ENCODE measurements at regions not wholly inside any gene's neighbourhood (a gene's known extent, or its start where the extent isn't known, plus 50 kb on each side); places are given as distances from the start of the nearest gene placed in this dataset.

DNA sequence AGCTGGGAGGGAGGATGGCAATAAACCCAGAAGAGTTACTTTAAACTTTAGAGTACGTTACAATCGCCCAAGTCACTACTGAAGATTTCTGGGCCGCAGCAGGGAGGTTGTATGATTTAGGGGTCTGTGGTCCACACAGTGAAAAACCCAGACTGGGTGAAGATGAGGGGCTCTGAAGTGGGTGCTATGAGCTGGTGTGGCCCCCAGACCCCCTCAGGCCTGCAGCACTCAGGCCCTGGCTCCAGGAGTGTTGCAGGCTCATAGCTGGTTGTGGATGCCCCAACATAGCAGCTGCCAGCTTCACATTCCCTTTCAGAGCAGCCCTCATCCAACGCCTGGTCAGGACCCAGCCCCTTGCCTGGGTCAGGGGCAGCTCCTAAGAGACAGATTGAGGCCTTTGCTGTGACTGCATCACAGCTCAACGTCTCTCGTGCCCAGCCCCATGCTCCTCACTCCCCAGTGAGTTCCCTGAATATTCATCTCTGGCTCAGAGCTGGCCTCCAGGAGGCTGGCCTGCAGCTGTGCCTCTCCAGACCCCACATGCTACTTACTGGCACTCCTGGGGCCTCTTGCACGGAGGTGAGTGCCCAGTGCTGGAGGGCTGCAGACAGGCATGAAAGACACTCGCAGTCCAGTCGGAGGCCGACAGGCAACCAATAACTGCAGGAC lies 94.5 kb upstream of the MYCN start:
- DNase-seq = no peak

DNA sequence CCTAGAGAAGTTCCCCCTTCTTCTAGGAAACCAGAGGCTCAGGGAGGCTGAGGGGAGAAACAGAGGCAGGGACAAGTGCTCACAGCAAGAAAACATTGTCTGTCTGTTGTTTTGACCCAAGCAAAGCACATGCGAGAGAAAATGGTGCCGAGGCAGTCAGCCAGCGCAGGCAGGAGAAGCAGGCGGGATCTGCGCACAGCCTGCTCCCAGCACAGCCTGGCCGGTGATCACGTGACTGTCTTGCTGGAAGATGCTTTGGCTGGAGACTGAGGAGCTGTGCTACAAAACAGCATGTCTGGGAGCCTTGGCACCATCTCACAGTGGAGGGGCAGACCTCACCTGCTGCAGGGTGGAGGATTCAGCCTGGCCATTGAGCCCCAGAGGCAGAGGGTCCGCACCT lies 93.7 kb upstream of the MYCN start:
- DNase-seq = no peak

DNA sequence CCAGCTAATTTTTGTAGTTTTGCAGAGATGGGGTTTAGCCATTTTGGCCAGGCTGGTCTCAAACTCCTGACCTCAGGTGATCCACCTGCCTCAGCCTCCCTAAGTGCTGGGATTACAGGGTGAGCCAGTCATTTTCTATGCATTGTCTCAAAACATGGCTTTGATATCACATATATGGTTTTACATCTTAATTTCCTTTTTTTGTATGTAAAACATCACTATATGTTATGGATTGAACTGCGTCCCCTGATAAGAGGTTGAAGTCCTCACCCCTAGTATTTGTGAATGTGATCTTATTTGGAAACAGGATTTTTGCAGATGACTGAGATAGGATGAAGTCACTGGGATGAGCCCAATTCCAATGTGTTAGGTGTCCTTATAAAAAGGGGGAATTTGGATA lies 89.8 kb upstream of the MYCN start:
- no peak for DNase-seq

DNA sequence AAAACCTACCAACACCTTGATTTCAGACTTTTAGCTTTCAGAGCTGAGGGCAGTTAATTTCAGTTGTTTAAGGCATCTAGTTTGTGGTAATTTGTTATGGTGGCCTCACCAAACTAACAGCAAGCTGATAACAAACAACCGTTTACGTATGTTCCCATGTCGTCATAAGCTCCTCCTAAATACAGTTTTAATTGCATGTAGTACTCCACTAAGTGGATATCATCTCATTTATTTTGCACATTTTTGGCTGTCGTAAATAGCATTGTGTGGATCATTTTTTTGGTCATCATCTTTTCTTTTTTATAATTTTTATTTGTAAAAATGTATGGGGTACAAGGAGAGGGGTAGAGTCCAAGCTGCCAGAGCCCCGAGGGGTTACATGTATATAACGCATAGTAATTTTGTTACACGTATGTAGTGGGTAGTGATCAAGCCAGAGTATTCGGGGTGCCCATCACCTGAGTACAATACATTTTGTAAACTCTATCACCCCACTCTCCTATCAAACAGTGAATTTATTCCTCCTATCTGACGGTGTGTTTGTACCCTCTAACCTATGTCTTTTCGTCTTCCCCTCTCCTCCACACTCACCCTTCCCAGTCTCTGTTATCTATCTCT lies 89.2 kb upstream of the MYCN start:
- DNase-seq = no peak

DNA sequence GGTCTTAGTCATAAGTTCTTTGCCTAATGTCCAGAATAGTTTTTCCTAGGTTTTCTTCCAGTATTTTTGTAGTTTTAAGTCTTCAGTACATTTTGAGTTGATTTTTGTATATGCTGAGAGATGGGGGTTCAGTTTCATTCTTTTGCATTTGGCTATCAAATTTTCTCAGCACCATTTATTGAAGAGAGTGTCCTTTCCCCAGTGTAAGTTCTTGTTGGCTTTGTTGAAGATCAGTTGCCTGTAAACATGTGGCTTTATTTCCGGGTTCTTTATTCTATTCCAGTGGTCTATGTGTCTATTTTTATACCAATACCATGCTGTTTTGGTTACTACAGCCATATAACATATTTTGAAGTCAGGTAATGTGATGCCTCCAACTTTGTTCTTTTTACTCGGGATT lies 87.5 kb upstream of the MYCN start:
- no peak for DNase-seq

DNA sequence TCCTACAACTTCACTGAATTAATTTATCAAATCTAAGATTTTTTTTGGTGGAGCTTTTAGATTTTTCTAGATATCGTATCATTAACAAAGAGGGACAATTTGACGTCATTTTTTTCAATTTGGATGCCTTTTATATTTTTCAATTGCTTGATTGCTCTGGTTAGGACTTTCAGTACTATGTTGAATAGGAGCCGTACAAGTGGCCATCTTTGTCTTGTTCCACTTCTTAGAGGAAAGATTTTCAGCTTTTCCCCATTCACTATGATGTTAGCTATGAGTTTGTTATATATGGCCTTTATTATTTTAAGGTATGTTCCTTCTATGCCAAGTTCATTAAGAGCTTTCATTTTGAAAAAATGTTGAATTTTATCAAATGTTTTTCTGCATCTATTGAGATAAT lies 86.4 kb upstream of the MYCN start:
- no peak for DNase-seq

DNA sequence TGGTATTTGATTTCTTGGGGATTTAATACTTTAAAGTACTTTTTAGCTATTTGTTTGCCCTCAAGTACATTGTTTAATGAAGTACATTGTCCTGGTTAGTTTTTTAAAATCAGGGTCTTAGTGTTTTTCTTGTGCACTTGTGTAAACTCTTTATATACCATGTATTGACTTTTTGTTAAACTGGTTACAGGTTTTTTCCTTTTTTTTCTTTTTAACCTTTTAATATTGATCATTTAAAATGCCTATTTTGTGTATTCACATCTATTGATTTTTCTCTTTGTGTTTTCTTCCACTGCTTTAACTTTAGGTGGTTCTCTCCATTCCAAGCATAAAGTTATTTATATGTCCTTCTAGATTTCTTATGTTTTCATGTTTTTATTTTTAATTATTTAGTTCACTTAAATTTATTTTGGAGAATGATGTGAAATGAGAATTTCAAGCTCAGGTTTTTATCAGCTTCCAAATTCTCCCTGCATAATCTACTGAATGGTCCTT lies 84.5 kb upstream of the MYCN start:
- no peak for DNase-seq

DNA sequence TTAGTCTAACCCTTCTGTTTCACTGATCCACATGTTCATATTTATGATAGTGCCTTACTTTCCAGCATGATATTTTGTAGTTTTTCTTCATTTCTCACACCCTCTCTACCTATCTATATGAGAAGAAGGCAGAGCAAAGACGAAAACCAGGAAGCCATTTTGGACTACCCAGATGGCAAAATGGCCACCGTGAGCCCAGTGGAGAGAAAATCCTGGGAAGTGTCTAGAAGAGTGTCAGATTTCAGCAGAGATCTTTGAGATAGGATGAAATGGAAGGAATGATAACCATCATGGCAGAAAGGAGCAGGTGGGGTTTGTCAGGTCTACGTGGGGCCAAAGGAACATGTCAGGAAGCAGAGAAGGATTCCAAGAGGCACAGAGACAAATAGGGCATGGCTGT lies 84.0 kb upstream of the MYCN start:
- DNase-seq = no peak

DNA sequence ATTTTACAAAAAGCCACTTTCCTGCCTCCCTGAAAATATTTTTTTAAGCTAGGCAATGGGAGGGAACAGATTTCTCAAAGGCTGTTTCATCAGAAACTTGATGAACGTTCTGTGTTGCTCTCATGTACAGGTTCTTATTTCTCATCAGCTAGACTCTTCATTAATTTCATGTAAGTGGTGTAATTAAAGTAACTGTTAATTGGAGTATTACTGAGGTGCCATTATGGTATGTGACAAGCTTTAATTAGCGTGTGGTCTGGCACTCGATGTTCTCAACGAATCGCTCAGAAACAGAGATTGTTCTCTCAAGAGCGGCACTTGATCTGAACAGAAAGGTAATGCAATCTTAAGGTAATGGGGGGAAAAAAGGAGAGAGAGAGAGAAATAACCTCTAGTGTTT lies 81.9 kb upstream of the MYCN start:
- DNase-seq = no peak

DNA sequence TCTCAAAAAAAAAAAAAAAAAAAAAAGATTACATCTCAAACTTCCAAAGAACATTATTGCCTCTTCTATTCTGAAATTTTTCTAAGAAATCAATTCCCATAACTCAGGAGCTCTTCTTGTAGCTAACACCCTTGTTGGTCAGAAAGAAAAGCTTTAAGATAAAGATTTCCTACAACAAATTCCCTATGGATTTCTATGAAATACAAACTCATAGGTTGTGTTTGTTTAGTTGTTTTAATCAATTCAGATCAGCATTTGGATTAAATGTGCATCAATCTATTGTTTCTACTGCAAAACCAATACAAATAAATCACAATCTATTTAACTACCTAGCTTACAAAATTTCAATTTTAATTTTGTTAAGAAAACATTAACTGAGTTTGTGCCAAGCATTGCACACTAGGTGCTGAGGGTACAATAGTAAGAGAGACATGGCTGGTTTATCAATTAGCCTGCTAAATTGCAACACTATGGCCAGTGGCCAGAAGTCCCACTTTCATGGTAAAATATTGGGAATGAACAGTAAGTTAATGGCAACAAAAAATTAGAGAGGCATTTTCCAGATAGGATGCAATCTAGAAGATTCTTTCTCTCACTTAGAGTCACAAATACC lies 80.2 kb upstream of the MYCN start:
- no peak for DNase-seq

DNA sequence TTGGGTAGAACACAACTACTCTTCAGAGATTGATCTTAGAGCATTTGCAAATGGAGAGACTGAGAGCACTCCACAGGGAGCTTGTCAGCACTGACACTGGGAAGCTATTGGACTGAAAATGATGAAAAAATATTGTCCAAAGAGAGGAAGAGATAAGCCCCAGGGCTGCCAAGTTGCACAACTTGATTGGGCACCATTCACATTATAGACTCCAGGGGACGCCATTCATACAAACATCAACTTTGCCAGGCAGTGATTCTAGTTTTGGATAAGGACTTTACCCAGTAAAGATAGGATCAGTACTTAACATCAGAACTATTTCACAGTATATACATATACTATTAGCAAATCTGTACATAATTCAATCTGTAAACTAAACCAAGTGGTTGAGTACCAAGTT lies 79.6 kb upstream of the MYCN start:
- DNase-seq = no peak

DNA sequence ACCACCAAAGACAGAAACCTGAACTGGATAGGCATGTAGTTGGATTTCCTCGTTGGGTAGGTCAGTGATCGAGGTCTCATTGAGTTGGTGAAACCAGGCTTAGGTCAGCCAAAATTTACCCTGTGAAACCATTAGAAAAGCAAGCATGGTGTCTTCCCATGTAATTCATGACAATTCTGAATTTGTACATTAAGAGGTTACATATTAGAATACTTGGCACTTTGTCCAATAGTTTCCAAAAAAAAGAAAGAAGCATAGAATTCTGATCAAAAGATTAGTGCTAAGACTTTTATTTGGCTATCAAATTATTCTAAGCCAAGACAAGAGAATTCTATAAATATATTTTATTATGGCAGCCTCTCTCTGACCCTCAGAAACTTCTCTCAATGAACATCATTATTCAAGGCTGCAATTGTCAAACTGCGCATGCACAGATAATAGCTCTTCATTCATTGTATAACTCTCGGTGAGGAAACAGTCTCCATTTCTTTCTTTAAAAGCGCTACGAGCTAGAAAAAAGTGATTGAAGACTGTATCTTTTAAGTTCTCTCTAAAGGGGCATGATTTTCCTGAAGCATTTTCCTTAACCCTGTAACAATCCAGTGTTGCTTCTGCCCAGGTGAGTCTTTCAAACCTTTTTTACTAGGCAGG lies 79.1 kb upstream of the MYCN start:
- DNase-seq = no peak

DNA sequence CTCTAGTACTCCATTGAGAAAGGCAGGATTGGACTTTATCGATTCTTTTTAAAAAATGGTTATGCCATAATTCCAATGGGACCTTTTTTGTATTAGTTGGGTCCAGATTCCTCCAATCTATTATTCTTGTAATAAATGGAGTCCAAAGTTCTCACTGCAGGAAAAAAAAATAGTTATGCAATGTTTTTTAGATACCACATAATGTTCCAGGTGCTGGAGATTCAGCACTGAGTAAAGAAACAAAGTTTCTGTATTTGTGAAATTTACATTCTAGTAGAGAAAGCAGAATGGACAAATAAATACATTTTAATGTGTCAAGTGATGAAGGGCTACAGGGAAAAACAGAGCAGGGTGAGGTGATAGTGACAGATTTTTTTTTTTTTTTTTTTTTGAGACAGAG lies 78.5 kb upstream of the MYCN start:
- DNase-seq = no peak

DNA sequence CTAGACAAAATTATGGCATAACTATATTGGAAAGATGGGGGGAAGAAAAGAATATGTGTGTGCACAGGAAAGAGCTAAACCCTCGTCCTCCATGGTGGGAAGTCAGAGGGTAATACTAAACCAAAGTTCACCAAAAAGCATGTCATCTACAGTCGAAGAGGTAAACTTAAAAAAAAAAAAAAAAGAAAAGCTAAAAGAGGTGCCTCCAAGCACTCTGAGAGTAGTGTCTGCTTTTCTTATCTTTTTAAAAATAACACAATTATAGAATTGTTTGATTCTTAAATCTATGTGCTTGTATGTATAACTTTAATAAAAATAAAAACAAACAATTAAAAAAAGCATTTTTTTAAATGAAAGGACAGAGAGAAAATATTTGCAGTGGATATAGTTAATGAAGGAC lies 77.3 kb upstream of the MYCN start:
- no peak for DNase-seq

DNA sequence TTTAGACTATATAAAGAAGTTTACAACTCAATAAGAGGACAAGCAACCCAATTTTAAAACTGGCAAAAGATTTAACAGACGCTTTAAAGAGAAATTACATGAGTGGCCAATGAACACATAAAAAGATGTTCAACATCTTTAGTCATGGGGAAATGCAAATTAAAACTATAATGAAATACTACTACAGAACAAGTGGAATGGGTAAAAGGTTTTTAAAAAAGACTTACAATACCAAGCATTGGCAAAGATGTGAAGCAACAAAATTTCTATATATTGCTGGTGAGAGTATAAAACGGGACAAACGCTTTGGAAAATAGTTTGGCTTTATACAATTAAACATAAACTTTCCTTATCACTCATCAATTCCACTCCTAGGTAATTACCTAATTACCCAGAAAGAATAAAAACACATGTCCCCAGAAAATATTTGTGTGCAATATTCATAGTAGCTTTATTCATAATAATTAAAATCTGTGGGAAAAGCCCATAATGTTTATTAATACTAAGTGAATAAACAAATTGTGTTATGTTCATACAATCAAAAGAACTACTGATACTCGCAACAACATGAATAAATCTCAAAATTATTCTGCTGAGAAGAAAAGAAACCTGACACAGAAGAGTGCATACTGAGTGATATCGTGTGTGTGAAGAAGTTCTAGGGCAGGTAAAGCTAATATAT lies 76.7 kb upstream of the MYCN start:
- no peak for DNase-seq

DNA sequence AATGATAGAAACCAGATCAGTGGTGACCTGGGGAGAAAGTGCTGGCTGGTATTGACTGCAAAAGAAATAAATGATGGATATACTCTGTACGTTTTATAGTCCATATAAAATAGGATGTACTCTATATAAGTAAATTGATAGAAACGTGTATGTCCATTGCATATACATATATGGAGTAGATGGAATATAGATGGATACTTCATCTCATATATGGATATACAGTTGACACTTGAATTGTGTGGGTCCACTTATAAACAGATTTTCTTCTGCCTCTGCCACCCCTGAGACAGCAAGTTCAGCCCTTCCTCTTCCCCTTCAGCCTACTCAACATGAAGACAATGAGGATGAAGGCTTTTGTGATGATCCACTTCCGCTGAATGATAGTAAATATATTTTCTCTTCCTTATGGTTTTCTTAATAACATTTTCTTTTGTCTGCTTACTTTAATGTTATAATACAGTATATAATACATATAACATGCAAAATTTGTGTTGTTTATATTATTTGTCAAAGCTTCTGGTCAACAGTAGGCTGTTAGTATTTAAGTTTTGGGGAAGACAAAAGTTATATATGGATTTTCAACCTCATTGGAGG lies 76.1 kb upstream of the MYCN start:
- no peak for DNase-seq

DNA sequence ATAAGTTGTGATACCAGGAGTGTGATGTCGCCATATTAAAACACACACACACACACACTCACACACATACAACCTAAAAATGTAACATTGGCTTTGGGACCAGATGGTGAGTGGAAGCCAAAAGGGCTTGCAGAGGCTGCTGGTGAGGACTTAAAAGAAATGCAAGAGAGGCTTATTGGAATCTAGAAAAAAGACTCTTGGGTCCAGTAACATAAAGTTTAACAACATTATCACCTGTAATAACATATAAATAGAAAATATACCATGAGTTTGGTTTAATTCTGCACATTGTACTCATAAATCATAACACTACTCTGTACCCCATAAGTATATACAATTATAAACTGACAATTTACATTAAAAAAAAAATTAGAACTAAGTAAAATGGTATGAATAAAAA lies 74.4 kb upstream of the MYCN start:
- no peak for DNase-seq

DNA sequence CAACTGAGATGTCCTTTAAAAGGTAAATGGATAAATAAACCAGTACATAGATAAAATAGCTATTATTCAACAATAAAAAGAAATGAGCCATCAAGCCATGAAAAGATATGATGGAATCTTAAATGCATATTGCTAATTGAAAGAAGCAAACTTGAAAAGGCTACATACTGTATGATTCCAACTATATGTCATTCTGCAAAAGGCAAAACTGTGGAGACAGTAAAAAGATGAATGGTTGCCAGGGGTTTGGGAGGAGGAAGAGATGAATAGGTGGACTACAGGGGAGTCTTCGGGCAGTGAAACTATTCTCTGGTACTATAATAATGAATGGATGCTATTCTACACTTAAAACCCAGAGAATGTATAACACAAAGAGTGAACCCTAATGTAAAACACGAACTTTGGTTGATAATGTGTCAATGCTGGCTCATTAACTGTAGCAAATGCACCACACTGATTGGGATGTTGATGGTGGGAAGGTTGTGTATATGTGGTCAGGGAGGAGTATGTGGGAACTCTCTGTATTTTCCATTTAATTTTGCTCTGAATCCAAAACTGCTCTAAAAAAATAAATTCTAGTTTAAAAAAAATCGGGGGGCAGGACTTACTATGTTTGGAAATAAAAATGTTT lies 73.7 kb upstream of the MYCN start:
- DNase-seq = no peak

DNA sequence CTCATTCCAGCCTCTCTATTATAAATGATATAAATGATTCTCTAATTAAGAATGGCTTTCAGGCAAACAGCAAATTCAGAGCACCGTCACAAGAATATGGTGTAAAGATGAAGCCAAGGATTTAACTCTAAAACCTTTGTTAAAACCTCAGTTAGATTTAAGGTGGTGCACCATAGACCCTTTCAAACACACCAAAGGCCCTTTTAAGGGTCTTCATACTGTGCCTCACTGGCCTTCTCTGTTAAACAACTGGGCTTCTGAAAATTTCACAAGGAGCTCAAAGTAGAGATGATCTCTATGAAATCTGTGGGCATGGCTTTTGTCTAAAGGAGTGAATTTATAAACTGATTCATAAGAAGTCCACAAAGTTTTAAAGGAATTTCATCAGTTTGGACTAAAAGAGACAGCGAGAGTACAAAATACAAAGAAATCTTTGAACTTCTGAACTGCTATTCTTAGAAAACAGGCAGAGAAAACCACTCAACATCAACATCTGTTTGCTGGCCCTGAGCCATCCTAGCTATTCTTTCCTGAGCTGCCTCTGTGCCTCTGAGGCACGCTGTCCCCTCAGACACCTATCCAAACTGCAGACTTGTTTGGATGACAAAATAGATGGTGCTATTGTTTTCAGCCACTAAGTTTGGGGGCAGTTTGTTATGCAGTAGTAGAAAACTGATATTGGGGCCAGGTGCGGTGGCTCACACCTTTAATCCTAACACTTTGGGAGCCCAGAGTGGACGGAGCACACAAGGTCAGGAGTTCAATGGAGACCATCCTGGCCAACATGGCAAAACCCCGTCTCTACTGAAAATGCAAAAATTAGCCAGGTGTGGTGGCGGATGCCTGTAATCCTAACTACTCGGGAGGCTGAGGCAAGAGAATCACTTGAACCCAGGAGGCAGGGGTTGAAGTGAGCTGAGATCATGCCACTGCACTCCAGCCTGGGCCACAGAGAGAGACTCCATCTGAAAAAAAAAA lies 72.9 kb upstream of the MYCN start:
- DNase-seq = no peak

DNA sequence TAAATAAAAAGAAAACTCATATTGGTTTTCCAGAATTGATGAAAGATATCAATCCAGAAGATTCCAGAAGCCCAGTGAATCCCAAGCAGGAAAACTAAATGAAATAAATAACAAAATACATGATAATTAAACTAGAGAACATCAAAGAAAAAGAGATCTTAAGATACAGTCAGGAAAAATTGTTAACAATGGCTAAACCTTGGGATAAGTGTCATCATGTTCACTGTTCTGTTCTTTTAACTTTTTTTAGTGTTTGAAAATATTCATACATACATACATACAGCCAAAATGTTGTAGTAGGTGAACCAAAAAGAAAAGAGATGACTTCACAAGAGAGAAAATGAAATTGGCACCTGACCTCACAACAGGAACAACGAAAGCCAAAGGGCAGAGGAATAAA lies 72.2 kb upstream of the MYCN start:
- no peak for DNase-seq

DNA sequence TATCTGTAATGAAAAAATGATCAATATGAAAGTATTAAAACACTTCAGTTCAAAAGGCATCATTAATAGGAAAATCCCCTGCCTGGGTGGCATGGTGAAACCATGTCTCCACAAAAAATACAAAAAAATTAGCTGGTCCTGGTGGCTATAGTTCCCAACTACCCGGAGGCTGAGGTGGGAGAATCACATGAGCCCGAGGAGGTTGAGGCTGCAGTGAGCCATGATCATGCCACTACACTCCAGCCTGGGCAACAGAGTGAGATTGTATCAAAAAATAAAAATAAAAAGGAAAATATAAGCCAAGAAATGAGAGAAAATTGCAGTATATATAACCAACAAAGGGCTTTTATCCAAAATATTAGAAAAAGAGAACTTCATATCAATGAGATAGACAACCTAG lies 71.6 kb upstream of the MYCN start:
- DNase-seq = no peak

Data from hematopoietic multipotent progenitor cell treated with erythropoietin and hydrocortisone succinate and interleukin-3 and kit ligand, for 8 days (in vitro differentiated cells).